H1 (cell line): ENCODE measurements at regions not wholly inside any gene's neighbourhood (a gene's known extent, or its start where the extent isn't known, plus 50 kb on each side); places are given as distances from the start of the nearest gene placed in this dataset.

Experiments
- CHD7 ChIP-seq: fragments of 300-600 bp; sonication (generic); IDR thresholded peaks from 2 replicates; pipeline ENCODE4 v1.7.1; 2012; ENCODE audit warnings: low read length, moderate library complexity, mild to moderate bottlenecking, inconsistent platforms; ENCODE audit not compliant: insufficient replicate concordance
- RBBP5 ChIP-seq: IDR thresholded peaks from 2 replicates; pipeline ENCODE4 v1.7.1; 2012; ENCODE audit warnings: low read depth, mild to moderate bottlenecking, inconsistent platforms, low read length, moderate library complexity, borderline replicate concordance
- USF2 ChIP-seq: IDR thresholded peaks from 2 replicates; pipeline ENCODE4 v1.6.1; 2011; ENCODE audit warnings: low read length, improper control_type of control experiment

GRCh38 chr16:79920685-79921084 lies 320.1 kb upstream of the MAF start (continued):
- TF ChIP-seq CHD7: no peak
- TF ChIP-seq RBBP5: no peak
- TF ChIP-seq USF2: no peak
